GM12891 (cell line): ENCODE measurements at regions not wholly inside any gene's neighbourhood (a gene's known extent, or its start where the extent isn't known, plus 50 kb on each side); places are given as distances from the start of the nearest gene placed in this dataset.

Experiments used
- POLR2A ChIP-seq: IDR thresholded peaks from 2 replicates; pipeline ENCODE4 v1.6.1; 2011; ENCODE audit warnings: low read depth, low read length, control low read depth
- POLR2AphosphoS5 ChIP-seq: IDR thresholded peaks from 2 replicates; pipeline ENCODE4 v1.6.1; 2011; ENCODE audit warnings: low read depth, low read length, control low read depth
- SPI1 ChIP-seq: IDR thresholded peaks from 2 replicates; pipeline ENCODE4 v1.6.1; 2011; ENCODE audit warnings: low read depth, low read length, control low read depth

DNA sequence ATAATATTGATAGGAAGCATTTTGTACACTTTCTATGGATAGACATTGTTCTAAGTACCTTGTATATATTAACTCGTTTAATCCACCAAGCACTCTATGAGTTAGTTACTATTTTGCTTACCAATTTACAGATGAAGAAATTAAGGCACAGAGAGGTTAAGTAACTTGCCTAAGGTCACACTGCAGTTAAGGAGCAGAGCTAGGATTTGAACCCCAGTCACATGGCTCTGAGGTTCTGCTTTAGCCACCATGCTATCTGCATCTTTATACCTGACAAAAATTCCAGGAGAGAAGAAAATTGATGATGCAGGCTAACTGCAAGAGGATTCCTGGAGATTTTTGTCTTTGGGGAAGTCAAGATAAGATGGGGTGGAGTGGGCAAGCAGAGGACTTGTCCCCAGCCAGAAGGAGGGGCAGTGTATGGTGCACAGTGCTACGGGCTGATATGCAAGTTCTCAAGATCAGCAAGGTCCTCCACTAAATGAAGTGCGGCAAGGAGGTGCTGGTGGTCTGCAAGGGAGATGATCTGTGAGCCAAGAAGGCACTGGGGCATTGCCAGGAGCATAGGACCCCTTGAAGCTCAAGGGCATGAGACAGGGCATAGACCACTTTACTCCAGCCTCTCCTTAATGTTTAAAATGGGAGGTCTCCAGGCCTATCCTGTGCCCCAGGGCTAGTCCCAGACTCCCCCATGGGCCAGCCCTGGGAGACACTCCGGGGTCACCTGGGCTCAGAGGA, 430.6 kb downstream of the RPS24 start:
- TF ChIP-seq POLR2AphosphoS5 (no peak), SPI1 (no peak), POLR2A (no peak)
